Stimulated activated CD4-positive, alpha-beta T cell treated with anti-CD3 and anti-CD28 coated beads, TNF-alpha, amount 100 ng/mL, for 4 hours (primary cell): ENCODE measurements at regions not wholly inside any gene's neighbourhood (a gene's known extent, or its start where the extent isn't known, plus 50 kb on each side); places are given as distances from the start of the nearest gene placed in this dataset.
"Not testable (repeated sequence)": the region's sequence is repeated elsewhere in the genome, so short reads cannot be mapped to it uniquely, and the experiment has no call there.

ENCODE experiments used
- DNase-seq, 3 experiments: peaks; one replicate each; pipeline ENCODE4 v3.0.0-alpha.2; 2020; ENCODE audit warnings: low read depth in 3 of 3

DNA sequence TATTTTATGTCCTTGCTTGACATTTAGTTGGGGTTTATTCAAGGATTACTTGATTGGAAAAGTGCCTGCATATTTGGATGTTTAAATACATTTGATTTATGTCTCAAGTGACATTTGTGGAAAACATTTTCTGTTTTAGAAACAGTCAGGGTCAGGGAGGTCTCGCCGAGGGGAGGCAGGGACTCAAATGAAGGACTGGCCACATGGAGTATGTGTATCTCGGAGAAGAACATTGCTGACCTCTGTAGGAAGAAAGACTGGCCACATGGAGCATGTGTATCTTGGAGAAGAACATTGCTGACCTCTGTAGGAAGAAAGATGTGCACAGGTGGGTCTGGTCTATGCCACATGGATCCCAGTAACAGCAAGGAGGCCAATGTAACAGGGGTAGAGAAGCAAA lies 233.6 kb downstream of the TRIML1 start:
- DNase-seq: no peak

DNA sequence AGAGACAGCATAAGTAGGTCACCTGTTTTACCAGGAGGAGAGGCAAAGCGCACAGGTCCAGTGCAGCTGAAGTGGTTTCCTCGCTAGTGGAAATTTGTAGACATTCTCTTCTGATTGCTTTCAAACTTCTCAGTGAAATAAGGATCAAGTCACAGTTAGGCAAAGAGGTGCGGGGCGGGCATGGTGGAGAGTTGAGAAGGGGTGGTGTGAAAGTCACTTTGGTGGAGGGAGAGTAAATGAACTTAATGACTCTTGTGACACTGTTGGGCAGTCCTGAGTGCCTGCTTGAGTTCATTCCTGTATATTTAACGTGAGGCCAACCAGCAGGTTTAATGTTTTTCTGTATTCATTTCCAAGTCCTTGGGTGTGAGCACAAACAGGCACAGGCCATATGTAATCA lies 235.6 kb downstream of the TRIML1 start:
- no peak for DNase-seq

DNA sequence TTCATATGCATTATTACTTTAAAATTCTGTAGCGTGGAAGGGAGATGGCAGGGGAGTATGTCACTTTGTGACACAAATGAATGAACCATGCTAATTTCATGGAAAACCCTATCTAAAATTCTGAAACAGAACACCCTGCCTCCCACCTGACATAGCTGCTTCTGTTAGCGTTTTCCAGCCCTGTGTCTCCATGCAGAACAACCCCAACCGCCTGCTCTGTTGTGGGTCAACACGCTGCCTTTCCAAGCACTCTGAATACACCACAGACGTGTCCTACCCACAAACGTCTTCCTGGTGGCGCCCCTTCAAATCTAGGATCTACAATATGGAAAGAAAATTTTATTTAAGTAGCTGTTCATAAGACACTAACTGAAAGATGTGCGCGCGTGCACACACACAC lies 238.6 kb downstream of the TRIML1 start:
- no peak for DNase-seq

DNA sequence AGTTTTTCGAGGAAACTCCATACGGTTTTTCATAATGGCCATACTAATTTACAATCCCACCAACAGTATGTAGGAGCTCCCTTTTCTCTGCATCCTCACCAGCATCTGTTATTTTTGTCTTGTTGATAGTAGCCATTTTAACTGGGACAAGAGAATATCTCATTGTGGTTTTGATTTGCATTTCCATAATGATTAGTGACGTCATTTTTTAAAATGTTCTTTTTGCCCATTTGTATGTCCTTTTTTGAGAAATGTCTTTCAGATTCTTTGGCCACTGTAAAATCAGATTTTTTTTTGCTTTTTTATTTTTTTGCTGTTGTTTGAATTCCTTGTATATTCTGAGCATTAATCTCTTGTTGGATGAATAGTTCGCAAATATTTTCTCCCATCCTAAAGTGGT lies 243.9 kb downstream of the TRIML1 start:
- no peak for DNase-seq

DNA sequence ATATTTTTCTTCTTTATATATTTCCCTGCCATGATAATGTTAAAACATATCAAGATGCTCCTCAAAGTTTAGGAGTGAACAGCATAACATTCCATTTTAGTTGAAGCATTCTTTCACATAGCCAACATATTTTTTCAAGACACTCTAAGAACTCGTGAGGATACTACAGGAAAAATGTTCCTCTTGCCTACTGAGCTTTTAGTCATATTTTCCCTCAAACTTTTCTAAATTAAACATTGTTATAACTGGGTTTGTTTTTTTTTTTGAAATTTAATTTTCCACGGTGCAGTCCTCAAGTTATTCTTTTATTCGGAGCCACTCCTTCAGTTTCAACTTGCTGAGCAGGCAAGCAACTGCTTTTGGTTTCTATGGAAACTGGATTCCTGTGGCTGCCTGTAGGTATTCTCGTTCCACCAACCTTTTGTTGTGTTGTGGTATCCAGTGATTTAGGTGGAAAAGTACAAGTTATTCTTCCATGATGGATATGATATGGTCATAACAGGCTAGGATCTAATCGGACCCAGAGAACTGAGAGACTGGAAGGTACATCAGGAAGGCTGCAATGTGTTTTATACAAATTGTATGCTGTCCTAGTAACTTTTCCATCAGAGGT lies 248.0 kb downstream of the TRIML1 start:
- DNase-seq: no peak

DNA sequence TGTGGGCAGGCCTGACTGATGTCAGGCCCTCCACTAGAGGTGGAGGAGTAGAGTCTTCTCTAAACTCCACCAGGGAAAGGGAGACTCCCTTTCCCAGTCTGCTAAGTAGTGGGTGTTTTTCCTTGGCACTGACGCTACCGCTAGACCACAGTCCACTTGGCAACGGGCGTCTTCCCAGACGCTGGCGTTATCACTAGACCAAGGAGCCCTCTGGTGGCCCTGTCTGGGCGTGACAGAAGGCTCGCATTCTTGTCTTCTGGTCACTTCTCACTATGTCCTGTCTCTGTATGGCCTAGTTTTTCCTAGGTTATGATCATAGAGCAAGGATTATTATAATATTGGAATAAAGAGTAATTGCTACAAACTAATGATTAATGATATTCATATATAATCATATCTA lies 252.1 kb downstream of the TRIML1 start:
- not testable (repeated sequence) for DNase-seq

DNA sequence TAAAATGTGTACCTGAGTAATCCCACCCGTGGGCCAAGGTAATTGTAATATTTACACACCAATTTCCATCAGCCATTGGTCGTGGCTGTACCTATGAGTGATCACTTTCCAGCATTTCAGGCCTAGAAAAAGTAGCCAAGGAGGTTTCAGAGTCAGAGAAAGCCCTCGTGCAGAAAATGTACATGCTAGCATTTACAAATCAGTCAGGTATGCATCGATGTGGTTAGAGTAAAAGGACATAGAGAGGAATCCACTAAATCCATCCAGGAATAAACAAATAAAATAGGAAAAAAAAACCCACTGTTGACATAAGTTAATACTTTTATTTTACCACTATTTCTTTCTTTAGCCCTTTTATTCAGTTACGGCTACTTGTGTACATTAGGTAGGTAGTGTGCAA lies 256.8 kb downstream of the TRIML1 start:
- no peak for DNase-seq

DNA sequence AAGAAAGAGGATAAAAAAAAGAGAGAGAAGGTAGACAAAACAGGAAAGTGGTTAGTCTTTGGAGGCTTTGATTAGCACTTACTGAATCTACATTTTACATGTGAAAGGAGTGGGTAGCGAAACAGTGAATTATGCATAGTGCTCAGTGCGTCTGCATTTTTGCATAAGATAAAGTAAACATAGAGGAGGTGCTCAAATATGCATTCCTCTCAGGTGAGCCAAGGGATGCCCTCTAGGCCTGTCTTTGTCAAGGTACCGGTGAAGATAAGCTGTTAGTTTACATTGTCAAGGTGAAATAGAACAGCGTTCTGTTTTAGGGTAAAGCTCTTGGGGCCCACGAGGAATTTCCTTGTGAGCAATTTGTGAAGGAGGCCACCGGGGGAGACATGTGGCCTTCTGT lies 260.6 kb downstream of the TRIML1 start:
- DNase-seq: no peak

DNA sequence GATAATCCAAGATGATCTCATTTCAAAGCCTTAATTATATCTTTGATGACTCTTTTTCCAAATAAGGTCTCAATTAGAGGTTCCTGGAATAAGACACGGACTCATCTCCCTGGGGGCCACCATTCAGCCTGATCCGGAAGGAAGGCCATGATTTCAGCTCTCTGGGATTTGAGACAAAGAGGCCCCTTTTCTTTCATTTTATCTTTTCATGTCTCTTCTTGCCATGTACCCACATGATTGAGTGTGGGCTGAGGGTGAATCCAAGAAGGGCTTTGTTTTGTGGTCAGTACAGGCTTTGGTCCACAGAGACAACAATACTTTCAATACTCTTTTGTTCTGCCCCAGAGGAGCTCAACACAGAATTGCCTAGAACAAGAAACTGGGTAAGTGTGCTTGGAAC lies 261.2 kb downstream of the TRIML1 start:
- DNase-seq: no peak

DNA sequence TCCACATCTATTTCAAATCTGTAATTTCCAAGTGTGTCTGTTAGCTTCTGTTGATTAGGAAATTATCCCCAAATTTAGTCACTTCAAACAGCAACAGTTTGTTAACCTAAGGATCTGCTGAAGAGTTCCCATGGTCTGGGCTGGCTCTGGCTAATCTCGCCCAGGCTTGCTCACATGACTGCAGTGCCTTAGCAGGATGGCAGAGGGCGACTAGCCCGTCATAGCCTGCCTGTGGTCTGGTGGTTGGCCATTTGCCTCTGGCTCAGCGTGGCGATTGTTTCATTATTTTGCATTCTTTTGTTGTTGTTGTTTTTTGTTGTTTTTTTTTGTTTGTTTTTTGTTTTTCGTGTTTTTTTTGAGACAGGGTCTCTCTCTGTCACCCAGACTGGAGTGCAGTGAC lies 264.0 kb downstream of the TRIML1 start:
- no peak for DNase-seq

DNA sequence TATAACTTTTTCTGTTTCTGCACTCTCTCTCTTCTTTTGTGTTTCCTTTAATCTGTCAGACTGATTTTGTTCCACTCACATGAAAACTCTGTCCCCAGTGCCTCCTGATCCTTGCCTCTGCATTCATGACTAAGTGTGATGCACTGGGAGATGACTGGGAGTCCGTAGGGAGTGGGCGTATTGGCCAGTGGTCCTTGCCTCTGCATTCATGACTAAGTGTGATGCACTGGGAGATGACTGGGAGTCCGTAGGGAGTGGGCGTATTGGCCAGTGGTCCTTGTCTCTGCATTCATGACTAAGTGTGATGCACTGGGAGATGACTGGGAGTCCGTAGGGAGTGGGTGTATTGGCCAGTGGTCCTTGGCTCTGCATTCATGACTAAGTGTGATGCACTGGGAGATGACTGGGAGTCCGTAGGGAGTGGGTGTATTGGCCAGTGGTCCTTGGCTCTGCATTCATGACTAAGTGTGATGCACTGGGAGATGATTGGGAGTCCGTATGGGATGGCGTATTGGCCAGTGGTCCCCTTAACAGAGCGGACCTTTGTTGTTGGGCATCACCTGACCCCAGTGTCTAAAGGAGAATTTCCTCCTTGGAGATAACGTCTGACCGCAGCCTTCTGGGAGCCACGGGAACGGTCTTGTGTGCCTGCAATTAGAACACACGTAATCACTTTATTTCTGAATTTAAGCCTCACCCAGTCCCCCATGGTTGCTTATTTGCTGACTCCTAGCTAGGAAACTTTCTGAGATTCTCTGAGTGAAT lies 266.0 kb downstream of the TRIML1 start:
- DNase-seq: not testable (repeated sequence)

DNA sequence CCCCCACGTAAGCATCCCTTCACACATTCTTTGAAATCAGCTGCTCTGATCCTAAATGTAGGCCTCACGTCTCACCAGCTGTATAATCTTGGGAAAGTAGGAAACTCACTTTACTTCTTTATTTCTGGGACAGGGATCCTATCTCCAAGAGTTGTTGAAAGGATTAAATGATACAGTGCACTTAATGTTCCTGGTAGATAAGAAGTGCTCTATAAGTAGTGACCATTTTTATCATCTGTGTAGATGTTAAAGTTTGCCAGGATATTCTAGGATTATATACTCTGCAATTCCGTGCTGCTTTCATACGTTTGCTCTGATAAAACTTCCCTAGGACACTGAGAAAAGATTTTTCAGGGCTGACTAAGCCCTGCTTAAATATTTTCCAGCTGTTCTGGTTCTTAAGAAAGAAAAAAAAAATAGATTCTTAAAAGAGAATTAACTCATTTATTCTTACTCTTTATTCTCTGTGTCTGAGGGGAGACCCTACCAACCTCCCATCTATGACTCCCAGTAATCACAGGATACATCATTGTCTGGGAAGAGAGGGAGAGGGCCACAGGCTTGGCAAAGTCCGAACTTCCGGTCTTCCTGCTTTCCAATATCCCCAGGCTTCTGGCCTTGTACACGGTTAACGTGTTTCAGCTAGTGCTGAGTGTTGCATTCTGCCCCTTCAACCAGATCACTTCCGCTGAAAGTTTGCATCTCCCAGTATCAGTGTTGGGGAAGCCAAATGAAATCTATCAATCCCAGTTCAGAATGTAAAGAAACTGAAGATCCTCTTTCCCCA lies 269.2 kb downstream of the TRIML1 start:
- no peak for DNase-seq

DNA sequence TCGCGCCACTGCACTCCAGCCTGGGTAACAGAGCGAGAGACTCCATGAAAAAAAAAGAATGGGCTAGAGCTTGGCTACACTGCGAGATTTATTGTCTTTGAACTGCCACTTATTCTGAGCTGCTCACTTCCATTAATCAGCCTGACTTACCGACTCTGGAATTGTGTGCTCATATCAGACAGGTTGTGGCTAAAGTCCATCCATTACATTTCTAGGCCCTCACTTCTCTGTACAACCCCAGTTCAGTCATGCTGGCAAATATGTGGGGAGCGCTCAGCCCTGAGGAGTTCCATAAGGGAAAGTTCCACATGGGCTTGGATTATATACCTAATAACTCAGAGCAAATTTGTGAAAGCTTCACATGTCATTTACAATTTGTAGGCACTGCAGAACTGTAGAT lies 270.6 kb downstream of the TRIML1 start:
- DNase-seq: no peak

DNA sequence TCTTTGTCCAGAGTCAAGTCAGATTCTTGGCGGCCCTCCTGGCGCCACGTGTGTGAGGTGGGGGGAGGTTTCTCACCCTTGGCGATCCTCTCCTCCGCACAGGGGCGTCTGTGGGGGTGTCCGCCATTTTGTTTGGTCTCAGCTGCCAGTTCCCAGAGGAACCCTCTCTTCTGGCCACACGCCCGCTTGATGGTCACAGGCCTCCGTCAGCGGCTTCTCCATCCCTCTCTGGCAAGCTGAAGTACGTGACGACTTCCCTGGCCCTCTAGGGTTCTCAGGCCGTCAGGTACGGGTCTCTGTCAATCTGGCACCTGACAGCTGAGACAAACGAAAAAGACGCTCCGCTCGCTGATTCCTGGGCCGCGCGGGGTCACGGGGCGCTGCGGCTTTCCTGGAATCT lies 272.6 kb downstream of the TRIML1 start:
- DNase-seq: no peak

DNA sequence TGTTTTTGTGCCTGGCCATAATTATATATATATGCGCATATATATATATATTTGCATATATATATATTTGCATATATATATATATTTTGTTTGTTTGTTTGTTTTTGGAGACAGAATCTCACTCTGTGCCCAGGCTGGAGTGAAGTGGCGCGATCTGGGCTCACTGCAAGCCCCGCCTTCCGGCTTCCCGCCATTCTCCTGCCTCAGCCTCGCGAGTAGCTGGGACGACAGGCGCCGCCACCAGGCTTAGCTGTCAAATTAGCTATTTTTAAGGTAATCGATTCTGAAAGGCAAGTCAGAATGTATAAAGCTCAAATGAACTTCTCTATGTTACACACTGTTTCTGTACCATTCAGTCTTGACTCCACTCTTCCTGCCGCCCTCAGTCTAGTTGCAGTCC lies 273.3 kb downstream of the TRIML1 start:
- DNase-seq: no peak

DNA sequence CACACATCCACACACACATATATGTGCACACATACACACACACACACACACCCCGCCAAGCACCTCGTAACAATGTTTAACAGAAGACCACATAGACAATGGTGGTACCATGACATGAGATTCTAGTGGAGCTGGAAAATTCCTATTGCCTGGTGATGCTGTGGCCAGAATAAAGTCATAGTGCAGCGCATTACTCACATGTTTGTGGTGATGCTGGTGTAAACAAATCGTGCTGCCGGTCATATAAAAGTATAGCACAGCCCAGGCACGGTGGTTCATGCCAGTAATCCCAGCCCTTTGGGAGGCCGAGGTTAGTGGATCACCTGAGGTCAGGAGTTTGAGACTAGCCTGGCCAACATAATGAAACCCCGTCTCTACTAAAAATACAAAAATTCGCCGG lies 275.2 kb downstream of the TRIML1 start:
- no peak for DNase-seq

DNA sequence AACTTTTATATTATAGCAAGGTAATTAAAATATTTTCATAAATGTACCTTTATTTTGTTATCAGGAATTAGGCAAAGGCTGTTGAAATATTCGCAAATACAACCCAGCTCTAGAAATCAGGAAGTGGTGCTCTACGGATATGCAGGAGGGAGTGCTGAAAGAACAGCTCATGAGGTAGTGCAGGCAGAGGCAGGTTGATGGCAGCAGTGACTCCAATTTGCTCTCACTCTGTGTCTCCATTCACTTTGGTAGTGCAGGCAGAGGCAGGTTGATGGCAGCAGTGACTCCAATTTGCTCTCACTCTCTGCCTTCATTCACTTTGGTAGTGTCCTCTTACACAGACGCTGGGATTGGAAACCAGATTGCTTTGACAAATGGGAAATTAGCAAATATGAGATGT lies 277.9 kb downstream of the TRIML1 start:
- no peak for DNase-seq

DNA sequence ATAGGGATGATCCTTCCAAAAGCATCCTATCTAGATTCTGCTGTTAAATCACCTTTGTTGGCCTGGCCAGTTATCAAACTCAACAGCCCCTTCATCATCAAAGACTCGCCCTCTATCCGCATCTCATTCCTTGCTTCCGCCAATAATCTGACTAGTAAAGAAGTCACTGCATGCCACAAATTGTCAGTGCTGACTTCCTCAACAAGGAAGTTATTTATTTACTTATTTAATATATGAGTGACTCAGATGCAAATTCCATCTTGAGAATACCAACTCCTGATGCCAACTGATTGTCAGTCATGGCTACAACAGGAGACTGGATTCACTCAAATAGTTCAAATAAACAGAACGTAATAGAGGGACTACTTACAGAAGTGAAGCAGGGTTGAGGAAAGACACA lies 283.8 kb downstream of the TRIML1 start:
- no peak for DNase-seq

DNA sequence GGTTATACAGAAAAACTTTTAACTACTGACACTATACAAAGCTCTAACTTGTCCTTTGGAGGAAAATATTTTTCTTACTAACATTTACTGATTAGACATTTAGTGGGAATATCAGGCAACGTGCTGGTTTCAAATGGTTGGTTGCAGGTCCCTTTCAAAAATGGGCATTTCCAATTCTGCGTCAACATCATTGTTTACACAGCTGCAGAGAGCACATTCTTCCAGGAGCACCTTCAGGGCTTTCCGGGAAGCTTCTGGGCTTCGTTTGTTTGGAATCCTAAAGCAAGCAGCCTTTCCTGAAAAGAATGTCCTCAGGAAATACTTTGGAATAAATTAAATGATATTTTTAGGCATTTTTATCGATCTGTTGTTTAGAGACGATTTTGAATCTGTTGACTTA lies 289.7 kb downstream of the TRIML1 start:
- DNase-seq: no peak

DNA sequence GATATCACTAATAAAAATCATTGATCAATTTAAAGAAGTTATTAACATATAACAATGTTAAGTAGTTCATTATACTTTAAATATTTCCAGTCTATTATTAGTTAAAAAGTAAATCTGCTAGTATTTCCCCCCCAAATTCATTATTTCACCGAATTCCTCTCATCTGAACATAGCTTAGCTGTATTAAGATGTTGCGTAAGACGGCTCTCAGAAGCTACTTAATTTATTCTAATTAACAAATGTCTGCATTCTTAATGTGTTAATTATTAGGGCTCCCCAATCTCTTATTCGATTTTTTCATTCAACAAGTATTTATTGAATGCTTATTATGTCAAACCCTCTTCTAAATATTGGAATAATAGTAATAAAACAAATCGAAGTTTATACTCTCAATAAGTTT lies 290.7 kb downstream of the TRIML1 start:
- no peak for DNase-seq

DNA sequence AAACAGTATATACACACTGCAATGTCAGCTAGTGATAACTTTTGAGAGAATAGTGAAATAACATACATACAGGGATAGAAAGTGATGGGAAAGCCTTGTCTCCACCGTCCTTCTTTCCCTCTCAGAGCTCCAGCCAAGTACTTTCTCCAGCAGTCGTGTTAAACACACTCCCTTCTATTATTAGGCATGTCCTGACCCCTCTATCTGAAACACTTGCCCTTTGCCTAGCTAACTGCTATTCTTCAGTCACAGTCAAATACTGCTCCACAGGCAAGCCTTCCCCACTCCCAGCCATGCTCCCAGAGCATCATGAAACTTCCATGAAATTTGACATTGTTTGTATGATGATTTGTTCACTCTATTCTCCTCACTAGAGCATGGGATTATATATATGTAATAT lies 291.1 kb downstream of the TRIML1 start:
- DNase-seq: no peak

DNA sequence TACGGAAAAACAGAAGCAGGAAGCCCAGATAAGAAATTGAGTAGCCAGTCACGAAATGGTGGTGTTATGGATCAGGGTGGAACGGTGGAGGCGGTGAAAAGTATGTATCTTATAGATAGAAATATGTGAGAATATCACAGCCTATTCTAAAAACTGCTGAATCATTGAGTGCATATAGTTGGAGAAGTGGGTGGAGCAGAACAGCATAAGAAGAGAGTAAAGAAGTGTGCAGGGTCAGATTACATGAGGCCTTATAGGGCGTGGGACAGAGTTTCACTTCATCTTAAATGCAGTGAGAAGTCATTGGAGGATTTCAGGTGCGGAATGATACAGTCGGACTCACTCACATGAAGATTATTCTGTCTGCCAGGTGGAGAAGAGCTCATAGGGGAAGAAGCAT lies 293.1 kb downstream of the TRIML1 start:
- DNase-seq: no peak

DNA sequence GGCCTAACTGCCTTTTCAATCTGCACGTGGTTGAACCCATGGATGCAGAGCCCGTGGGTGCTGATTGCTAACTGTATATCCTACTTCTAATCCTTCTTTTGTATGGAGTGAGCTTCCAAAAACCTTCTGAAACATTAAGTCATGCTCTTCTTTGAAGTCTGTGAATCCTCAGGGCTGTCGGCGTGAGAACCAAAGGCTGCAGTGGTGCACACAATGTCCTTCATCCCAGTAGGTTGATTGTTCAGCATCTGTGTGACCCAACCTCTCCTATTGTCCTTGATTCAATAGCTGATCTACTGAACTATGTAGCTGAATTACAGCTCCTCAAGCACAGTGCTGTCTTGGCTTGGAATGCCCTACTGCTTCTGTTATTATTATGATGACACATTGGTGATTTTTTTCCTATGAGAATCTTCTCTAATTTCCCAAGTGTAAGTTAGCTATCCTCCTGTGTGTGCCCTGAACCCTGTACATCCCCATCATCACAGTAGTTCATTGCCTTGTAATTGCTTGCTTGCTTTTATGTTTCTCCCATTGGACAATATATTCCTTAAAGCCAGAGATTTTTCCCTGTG lies 294.6 kb downstream of the TRIML1 start:
- no peak for DNase-seq
